PC-3 (cell line): ENCODE measurements at regions not wholly inside any gene's neighbourhood (a gene's known extent, or its start where the extent isn't known, plus 50 kb on each side); places are given as distances from the start of the nearest gene placed in this dataset.

ENCODE experiments used
- ATAC-seq: fragments of 200-7000 bp; cut with Tn5 transposase; 2 replicates; pipeline ENCODE4 v1.9.1; 2020; ENCODE audit warnings: mild to moderate bottlenecking, moderate library complexity
- BruUV-seq: library from RNA; stranded (reverse); fragments of 400-500 nt; replicated peaks from 2 replicates; lab custom pipeline; 2021; lab: Mats Ljungman, UMichigan
- CTCF ChIA-PET: fragments of 300-600 bp; sonication (Branson Sonifier 250); formaldehyde crosslinking; loops from one replicate; lab custom pipeline; 2022; ENCODE audit warnings: antibody characterized with exemption; lab: Charles Lee
- POLR2A ChIA-PET: fragments of 300-600 bp; sonication (Branson Sonifier 250); formaldehyde crosslinking; loops from one replicate; lab custom pipeline; 2022; ENCODE audit warnings: antibody characterized with exemption; ENCODE audit not compliant: unreplicated experiment; lab: Charles Lee
- DNase-seq: peaks from one replicate; pipeline ENCODE4 v3.0.0-alpha.2; 2015
- H2AFZ ChIP-seq: fragments of 300-600 bp; sonication (generic); 2 replicates; pipeline ENCODE4 v1.6.0; 2016; ENCODE audit warnings: antibody characterized with exemption, low read length
- H3F3A ChIP-seq: fragments of 300-600 bp; sonication (generic); one replicate; pipeline ENCODE4 v1.6.0; 2017; ENCODE audit warnings: antibody characterized with exemption, low read length, control low read depth, mild to moderate bottlenecking; ENCODE audit not compliant: unreplicated experiment
- H3K27ac ChIP-seq: fragments of 300-600 bp; sonication (generic); 2 replicates; pipeline ENCODE4 v1.5.1; 2016; ENCODE audit warnings: mild to moderate bottlenecking, low read length
- H3K27me3 ChIP-seq: fragments of 300-600 bp; sonication (generic); 2 replicates; pipeline ENCODE4 v1.6.1; 2016; ENCODE audit warnings: low read length, mixed read lengths
- H3K36me3 ChIP-seq: fragments of 300-600 bp; sonication (generic); 2 replicates; pipeline ENCODE4 v1.6.1; 2016; ENCODE audit warnings: low read depth, mixed run types, low read length, mixed read lengths
- H3K4me1 ChIP-seq: fragments of 300-600 bp; sonication (generic); 2 replicates; pipeline ENCODE4 v1.5.1; 2016; ENCODE audit warnings: low read length; ENCODE audit not compliant: insufficient read depth
- H3K4me2 ChIP-seq: fragments of 300-600 bp; sonication (generic); 2 replicates; pipeline ENCODE4 v1.6.0; 2016; ENCODE audit warnings: low read length
- H3K4me3 ChIP-seq: fragments of 300-600 bp; sonication (generic); 2 replicates; pipeline ENCODE4 v1.5.1; 2016; ENCODE audit warnings: mild to moderate bottlenecking, low read length, mixed read lengths
- H3K79me2 ChIP-seq: fragments of 300-600 bp; sonication (generic); 2 replicates; pipeline ENCODE4 v1.6.1; 2017; ENCODE audit warnings: low read length, mixed read lengths
- H3K9ac ChIP-seq: fragments of 300-600 bp; sonication (generic); 2 replicates; pipeline ENCODE4 v1.6.0; 2016; ENCODE audit warnings: mild to moderate bottlenecking, low read length
- H3K9me2 ChIP-seq: fragments of 300-600 bp; sonication (generic); replicated peaks from 2 replicates; pipeline ENCODE4 v1.6.1; 2016; ENCODE audit warnings: mixed run types, low read length, mixed read lengths
- H3K9me3 ChIP-seq: fragments of 300-600 bp; sonication (generic); 2 replicates; pipeline ENCODE4 v1.6.1; 2016; ENCODE audit warnings: low read length, mixed read lengths
- H4K20me1 ChIP-seq: fragments of 300-600 bp; sonication (generic); 2 replicates; pipeline ENCODE4 v1.6.1; 2016; ENCODE audit warnings: low read length, mixed read lengths
- CTCF ChIP-seq: fragments of 300-600 bp; sonication (generic); conservative IDR thresholded peaks from 2 replicates; pipeline ENCODE4 v1.5.1; 2017; ENCODE audit warnings: antibody characterized with exemption, low read depth, mild to moderate bottlenecking, low read length
- EZH2 ChIP-seq: fragments of 300-600 bp; sonication (generic); IDR thresholded peaks from one replicate; pipeline ENCODE4 v1.6.1; 2017; ENCODE audit warnings: antibody characterized with exemption, mild to moderate bottlenecking, low read length; ENCODE audit not compliant: unreplicated experiment
- EZH2phosphoT487 ChIP-seq: fragments of 300-600 bp; sonication (generic); IDR thresholded peaks from 2 replicates; pipeline ENCODE4 v1.6.1; 2018; ENCODE audit warnings: mild to moderate bottlenecking, antibody characterized with exemption, low read length, borderline replicate concordance
- intact Hi-C: fragments of 100-400 bp; cut with micrococcal nuclease; formaldehyde crosslinking; loops from 2 replicates; pipeline ENCODE4 v1.9.0; 2023

DNA sequence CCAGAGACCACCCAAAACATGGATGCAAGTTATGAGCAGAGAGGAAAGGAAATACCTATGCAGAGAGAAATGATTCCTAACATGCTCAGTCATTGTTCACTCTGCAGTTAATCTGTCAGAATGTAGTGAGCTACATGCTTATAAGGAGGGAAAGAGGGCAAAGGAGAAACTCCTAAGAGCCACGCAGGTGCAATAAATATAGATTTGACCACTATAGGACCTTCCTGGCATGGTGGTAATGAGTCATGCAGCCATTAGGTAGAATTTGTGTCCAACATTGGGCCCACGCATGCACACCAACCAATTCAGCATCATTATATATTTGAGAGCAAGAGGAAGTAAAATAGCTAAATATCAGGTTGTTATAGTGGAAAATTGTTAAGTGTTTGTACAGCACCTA lies 699.9 kb downstream of the DSC3 start:
- Histone ChIP-seq H3K36me3 (no peaks in the 10 kb centered on the region), H2AFZ (no peak overlapping the region), H3K9ac (no peak overlapping the region), H3K9me3 (no peaks in the 10 kb centered on the region), H3K9me2 (no peaks in the 10 kb centered on the region), H3F3A (no peaks in the 10 kb centered on the region), H3K4me3 (no peak overlapping the region), H4K20me1 (no peaks in the 10 kb centered on the region), H3K79me2 (no peaks in the 10 kb centered on the region), H3K4me2 (no peak overlapping the region), H3K4me1 (no peaks in the 10 kb centered on the region), H3K27me3 (no peaks in the 10 kb centered on the region), H3K27ac (no peak overlapping the region)
- no TSS peak for BruUV-seq
- ChIA-PET POLR2A (no interaction called here), CTCF (no interaction called here)
- TF ChIP-seq EZH2phosphoT487 (no peak), EZH2 (no peak), CTCF (no peak)
- intact Hi-C loops: no loop called here
- DNase-seq (peak; percentile 31), ATAC-seq (peak; percentile 42; the same call in 1 of the 2 replicates)

DNA sequence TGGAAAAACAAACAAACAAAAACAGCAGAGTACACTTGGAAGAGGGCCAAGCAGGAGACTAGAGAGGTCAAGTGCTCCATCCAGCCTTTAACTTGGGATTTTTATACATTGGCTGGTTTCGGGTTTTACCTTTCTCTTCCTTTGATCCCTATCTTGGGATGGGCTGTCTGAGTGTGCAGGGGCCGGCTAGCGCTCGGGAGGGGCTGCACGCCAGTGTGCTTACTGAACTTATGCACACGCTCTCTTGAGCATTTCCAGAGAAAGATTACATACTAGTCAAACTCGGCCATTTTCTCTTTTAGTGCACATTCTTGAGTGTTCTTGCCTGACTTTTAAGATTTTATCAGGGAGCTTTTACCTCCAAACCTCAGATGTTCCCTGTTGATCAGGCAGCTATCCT lies 707.8 kb downstream of the DSC3 start:
- Histone ChIP-seq H3K36me3 (no peaks in the 10 kb centered on the region), H3K27ac (no peak overlapping the region), H3K9me3 (no peaks in the 10 kb centered on the region), H3K79me2 (no peaks in the 10 kb centered on the region), H3K9me2 (no peaks in the 10 kb centered on the region), H3K27me3 (no peaks in the 10 kb centered on the region), H3K4me1 (no peaks in the 10 kb centered on the region), H3F3A (no peaks in the 10 kb centered on the region), H2AFZ (no peak overlapping the region), H3K9ac (no peak overlapping the region), H4K20me1 (no peaks in the 10 kb centered on the region), H3K4me2 (no peak overlapping the region), H3K4me3 (no peak overlapping the region)
- POLR2A ChIA-PET: no interaction called here
- ATAC-seq: no peak
- DNase-seq: no peak
- TF ChIP-seq CTCF: no peak
- TF ChIP-seq EZH2phosphoT487: no peak
- TF ChIP-seq EZH2: no peak
- CTCF ChIA-PET: no interaction called here
- BruUV-seq: no TSS peak
- intact Hi-C loops: no loop called here

GRCh38 chr18:30333310-30333709 lies 709.2 kb downstream of the DSC3 start:
- POLR2A ChIA-PET: no interaction called here
- Histone ChIP-seq H3K4me3 (no peak overlapping the region), H3K9me3 (no peaks in the 10 kb centered on the region), H3F3A (no peaks in the 10 kb centered on the region), H2AFZ (no peak overlapping the region), H3K4me2 (no peak overlapping the region), H3K9me2 (no peaks in the 10 kb centered on the region), H4K20me1 (no peaks in the 10 kb centered on the region), H3K27me3 (no peaks in the 10 kb centered on the region), H3K9ac (no peak overlapping the region), H3K36me3 (no peaks in the 10 kb centered on the region), H3K79me2 (no peaks in the 10 kb centered on the region), H3K4me1 (peaks cover 9% of the 10 kb centered on the region; the same call in 1 of the 2 replicates), H3K27ac (no peak overlapping the region)
- intact Hi-C loops: no loop called here
- TF ChIP-seq EZH2: no peak
- no peak for TF ChIP-seq EZH2phosphoT487
- no peak for TF ChIP-seq CTCF
- no peak for DNase-seq
- no peak for ATAC-seq
- CTCF ChIA-PET: no interaction called here
- BruUV-seq: no TSS peak
